ENCODE measurements at regions not wholly inside any gene's neighbourhood (a gene's known extent, or its start where the extent isn't known, plus 50 kb on each side); places are given as distances from the start of the nearest gene placed in this dataset.

- Histone ChIP-seq H3K4me1 (no peaks in the 10 kb centered on the region), H3K4me3 (no peak overlapping the region), H3K9me3 (no peaks in the 10 kb centered on the region), H3K27me3 (no peaks in the 10 kb centered on the region), H3K27ac (no peak overlapping the region), H3K36me3 (no peaks in the 10 kb centered on the region)
- intact Hi-C loops (cut with DNase I; ENCODE audit: low total_unique reads), result no loop called here
- TF ChIP-seq CTCF (IDR thresholded peaks at IDR 0.05), result no peak
- peak in 1 of 2 donors; percentile 25 for DNase-seq
Observed at GRCh38 chr12:74985293-74985985, 224.2 kb downstream of the KCNC2 start.

- no peak for TF ChIP-seq CTCF (IDR thresholded peaks at IDR 0.05)
- Histone ChIP-seq H3K9me3 (no peaks in the 10 kb centered on the region), H3K27me3 (no peaks in the 10 kb centered on the region), H3K4me1 (no peaks in the 10 kb centered on the region), H3K4me3 (no peak overlapping the region), H3K36me3 (no peaks in the 10 kb centered on the region), H3K27ac (no peak overlapping the region)
- DNase-seq, result peak in 1 of 2 donors; percentile 37
- intact Hi-C loops (cut with DNase I; ENCODE audit: low total_unique reads), result no loop called here
Observed at GRCh38 chr12:74985986-74986319, 223.7 kb downstream of the KCNC2 start.

- Histone ChIP-seq H3K9me3 (no peaks in the 10 kb centered on the region), H3K4me1 (no peaks in the 10 kb centered on the region), H3K4me3 (no peak overlapping the region), H3K27ac (no peak overlapping the region), H3K36me3 (no peaks in the 10 kb centered on the region), H3K27me3 (no peaks in the 10 kb centered on the region)
- no peak for TF ChIP-seq CTCF (IDR thresholded peaks at IDR 0.05)
- no peak for DNase-seq
- intact Hi-C loops (cut with DNase I; ENCODE audit: low total_unique reads), result no loop called here
Observed at GRCh38 chr12:74988156-74988555, 221.5 kb downstream of the KCNC2 start.
